ENCODE measurements at regions not wholly inside any gene's neighbourhood (a gene's known extent, or its start where the extent isn't known, plus 50 kb on each side); places are given as distances from the start of the nearest gene placed in this dataset.

- peak overlapping the region in 1 of 12 donors; percentile 33 for H3K27ac ChIP-seq
- peaks cover 0 to 42% (median 15%) of the 10 kb centered on the region in 12 donors for H3K4me1 ChIP-seq
- no peak for ATAC-seq
- intact Hi-C loops (cut with DNase I) = loop anchor here in 4 of 10 donors (10.0 kb wide), 1 partner anchor 220 kb away; the partner anchor contains the start of gene CITED2 (in 4 of the 4)
- H3K27me3 ChIP-seq = no peaks in the 10 kb centered on the region
- H3K9me3 ChIP-seq = no peaks in the 10 kb centered on the region
- no peaks in the 10 kb centered on the region for H3K36me3 ChIP-seq
- 91 to 99% (median 98%) methylated on average over 3 of the region's 3 CpGs for WGBS, 4 donors
- no peak overlapping the region for H3K4me3 ChIP-seq
- DNase-seq = no peak
- no peak for TF ChIP-seq POLR2A (IDR thresholded peaks at IDR 0.05)
- no peak for TF ChIP-seq CTCF (IDR thresholded peaks at IDR 0.05)
Observed at GRCh38 chr6:139595183-139595582, 220.7 kb upstream of the CITED2 start.

- ATAC-seq = no peak
- intact Hi-C loops (cut with DNase I) = loop anchor here in 4 of 10 donors (10.0 kb wide), 1 partner anchor 220 kb away; the partner anchor contains the start of gene CITED2 (in 4 of the 4)
- H3K4me3 ChIP-seq = no peak overlapping the region
- 83 to 96% (median 95%) methylated on average over 8 of the region's 8 CpGs for WGBS, 4 donors
- no peak for DNase-seq
- no peaks in the 10 kb centered on the region for H3K9me3 ChIP-seq
- no peak for TF ChIP-seq POLR2A (IDR thresholded peaks at IDR 0.05)
- H3K27ac ChIP-seq = peak overlapping the region in 1 of 12 donors; percentile 33
- no peaks in the 10 kb centered on the region for H3K36me3 ChIP-seq
- H3K4me1 ChIP-seq = peaks cover 0 to 42% (median 15%) of the 10 kb centered on the region in 12 donors
- no peaks in the 10 kb centered on the region for H3K27me3 ChIP-seq
Observed at GRCh38 chr6:139594333-139594965, 220.0 kb upstream of the CITED2 start.

GRCh38 chr6:139593081-139593480 is 218.6 kb upstream of the CITED2 start:
- intact Hi-C loops (cut with DNase I) = loop anchor here in 4 of 10 donors (10.0 kb wide), 1 partner anchor 218 kb away; the partner anchor contains the start of gene CITED2 (in 4 of the 4)
- 86 to 95% (median 89%) methylated on average over 3 of the region's 3 CpGs for WGBS, 4 donors

GRCh38 chr6:139592011-139592410 is 217.6 kb upstream of the CITED2 start:
- TF ChIP-seq CTCF (IDR thresholded peaks at IDR 0.05) = no peak
- TF ChIP-seq POLR2A (IDR thresholded peaks at IDR 0.05) = no peak
- 66 to 93% (median 85%) methylated on average over 1 of the region's 1 CpG for WGBS, 4 donors
- intact Hi-C loops (cut with DNase I) = loop anchor here in 4 of 10 donors (10.0 kb wide), 1 partner anchor 217 kb away; the partner anchor contains the start of gene CITED2 (in 4 of the 4)
- DNase-seq (no peak), ATAC-seq (no peak)
- no peak overlapping the region for H3K4me3 ChIP-seq
- H3K9me3 ChIP-seq = no peaks in the 10 kb centered on the region
- no peaks in the 10 kb centered on the region for H3K36me3 ChIP-seq
- peaks cover 0 to 38% (median 8%) of the 10 kb centered on the region in 12 donors for H3K4me1 ChIP-seq
- no peaks in the 10 kb centered on the region for H3K27me3 ChIP-seq
- H3K27ac ChIP-seq = peak overlapping the region in 1 of 12 donors; percentile 62

More at GRCh38 chr6:139593081-139593480, 218.6 kb upstream of the CITED2 start:
- no peak for TF ChIP-seq POLR2A (IDR thresholded peaks at IDR 0.05)
- ATAC-seq (no peak), DNase-seq (no peak)
- Histone ChIP-seq H3K36me3 (no peaks in the 10 kb centered on the region), H3K27ac (peak overlapping the region in 1 of 12 donors; percentile 62), H3K9me3 (no peaks in the 10 kb centered on the region), H3K27me3 (no peaks in the 10 kb centered on the region), H3K4me3 (no peak overlapping the region), H3K4me1 (peaks cover 0 to 45% (median 13%) of the 10 kb centered on the region in 12 donors)

GRCh38 chr6:139591075-139591865 is 216.8 kb upstream of the CITED2 start:
- intact Hi-C loops (cut with DNase I) = loop anchor here in 4 of 10 donors (10.0 kb wide), 1 partner anchor 216 kb away; the partner anchor contains the start of gene CITED2 (in 4 of the 4)
- 29 to 40% (median 36%) methylated on average over 4 of the region's 4 CpGs for WGBS, 4 donors

More at GRCh38 chr6:139591075-139591865, 216.8 kb upstream of the CITED2 start:
- TF ChIP-seq CTCF (IDR thresholded peaks at IDR 0.05) = no peak
- no peak for TF ChIP-seq POLR2A (IDR thresholded peaks at IDR 0.05)
- H3K36me3 ChIP-seq = no peaks in the 10 kb centered on the region
- peak overlapping the region in 2 of 12 donors; percentile 6 to 62 for H3K27ac ChIP-seq
- ATAC-seq = peak in 2 of 4 donors; percentile 37 to 40
- DNase-seq = no peak
- no peak overlapping the region for H3K4me3 ChIP-seq
- H3K4me1 ChIP-seq = peaks cover 0 to 33% (median 8%) of the 10 kb centered on the region in 12 donors
- no peaks in the 10 kb centered on the region for H3K27me3 ChIP-seq
- H3K9me3 ChIP-seq = no peaks in the 10 kb centered on the region

Data from heart left ventricle (tissue), 16 donors.